Small intestine (tissue), 7 donors: ENCODE measurements at regions not wholly inside any gene's neighbourhood (a gene's known extent, or its start where the extent isn't known, plus 50 kb on each side); places are given as distances from the start of the nearest gene placed in this dataset.
"Not testable (repeated sequence)": the region's sequence is repeated elsewhere in the genome, so short reads cannot be mapped to it uniquely, and the experiment has no call there.

ENCODE experiments used
- DNase-seq, 2 donors: peaks; one replicate each; pipeline versions ENCODE4 v3.0.0 to v3.0.0-alpha.2; 2013
- FAIRE-seq: peaks from 2 replicates; lab custom pipeline; 2012; peaks lifted over from hg19 to GRCh38; lab: Jason Lieb, UNC
- H3K27ac ChIP-seq, 3 donors: one replicate each; pipeline ENCODE4 v1.5.1; 2013; ENCODE audit warnings: low read length in 2 of 3, mild to moderate bottlenecking in 2 of 3, control low read depth in 1 of 3, inconsistent platforms in 1 of 3, low read depth in 1 of 3, moderate library complexity in 1 of 3
- H3K27me3 ChIP-seq, 3 donors: one replicate each; pipeline ENCODE4 v1.6.1; 2013; ENCODE audit warnings: low read length in 3 of 3, inconsistent platforms in 1 of 3; ENCODE audit not compliant: control insufficient read depth in 3 of 3, insufficient read depth in 3 of 3
- H3K36me3 ChIP-seq, 3 donors: one replicate each; pipeline ENCODE4 v1.6.1; 2013; ENCODE audit warnings: low read length in 3 of 3, inconsistent platforms in 1 of 3, low read depth in 1 of 3, mild to moderate bottlenecking in 1 of 3, moderate library complexity in 1 of 3; ENCODE audit not compliant: control insufficient read depth in 3 of 3, insufficient read depth in 2 of 3
- H3K4me1 ChIP-seq, 3 donors: one replicate each; pipeline ENCODE4 v1.6.1; 2013; ENCODE audit warnings: low read length in 2 of 3, inconsistent platforms in 1 of 3, low read depth in 1 of 3, mild to moderate bottlenecking in 1 of 3, moderate library complexity in 1 of 3; ENCODE audit not compliant: control insufficient read depth in 3 of 3, insufficient read depth in 2 of 3
- H3K4me3 ChIP-seq, 3 donors: one replicate each; pipeline ENCODE4 v1.5.1; 2013; ENCODE audit warnings: low read length in 3 of 3, control low read depth in 1 of 3, inconsistent platforms in 1 of 3, low read depth in 1 of 3, mild to moderate bottlenecking in 1 of 3, moderate library complexity in 1 of 3
- H3K9me3 ChIP-seq, 2 donors: one replicate each; pipeline ENCODE4 v1.6.1; 2013; ENCODE audit warnings: low read depth in 1 of 2, low read length in 1 of 2; ENCODE audit not compliant: control insufficient read depth in 2 of 2, insufficient read depth in 1 of 2
- WGBS, 3 donors: extraction: QIAGEN DNeasy Blood & Tissue Kit; methylation state at CpG; one replicate each; pipeline ENCODE4 v1.1.7; 2013; 5-methylcytosine and 5-hydroxymethylcytosine counted together
- donor health status: healthy with polysubstance abuse.
- donor health status: control.
- donor health status: control.
- donor health status: Bipolar disorder and iron deficiency.
- donor health status: healthy.

DNA sequence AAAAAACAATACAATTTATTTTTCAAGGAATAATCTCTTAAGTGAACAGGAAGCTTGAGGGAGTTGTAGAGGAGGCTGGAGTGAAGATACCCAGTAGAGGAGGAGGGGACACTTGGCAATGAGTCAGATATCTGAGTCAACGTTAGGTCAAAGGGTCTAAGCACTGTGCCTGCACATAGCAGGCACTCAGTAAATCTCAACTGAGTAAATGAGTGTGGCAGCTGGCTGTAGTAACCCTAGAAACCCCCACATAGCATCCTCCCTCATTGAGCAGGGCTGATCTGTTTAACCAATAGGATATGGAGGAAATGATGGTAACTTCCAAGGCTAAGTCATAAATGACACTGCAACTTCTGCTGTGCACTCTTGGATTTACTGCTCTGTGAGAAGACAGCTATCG, 186.0 kb upstream of the FAM241A start:
- no peak overlapping the region for H3K4me3 ChIP-seq
- WGBS, 3 donors, result 56 to 70% (median 60%) methylated on average over 2 of the region's 2 CpGs
- FAIRE-seq, result no peak
- H3K27me3 ChIP-seq, result no peaks in the 10 kb centered on the region
- peaks cover 0 to 3% (median 0%) of the 10 kb centered on the region in 3 donors for H3K4me1 ChIP-seq
- peaks cover 0 to 8% of the 10 kb centered on the region in 2 donors for H3K9me3 ChIP-seq
- H3K27ac ChIP-seq, result no peak overlapping the region
- DNase-seq, result peak; percentile 21 to 22
- no peaks in the 10 kb centered on the region for H3K36me3 ChIP-seq

DNA sequence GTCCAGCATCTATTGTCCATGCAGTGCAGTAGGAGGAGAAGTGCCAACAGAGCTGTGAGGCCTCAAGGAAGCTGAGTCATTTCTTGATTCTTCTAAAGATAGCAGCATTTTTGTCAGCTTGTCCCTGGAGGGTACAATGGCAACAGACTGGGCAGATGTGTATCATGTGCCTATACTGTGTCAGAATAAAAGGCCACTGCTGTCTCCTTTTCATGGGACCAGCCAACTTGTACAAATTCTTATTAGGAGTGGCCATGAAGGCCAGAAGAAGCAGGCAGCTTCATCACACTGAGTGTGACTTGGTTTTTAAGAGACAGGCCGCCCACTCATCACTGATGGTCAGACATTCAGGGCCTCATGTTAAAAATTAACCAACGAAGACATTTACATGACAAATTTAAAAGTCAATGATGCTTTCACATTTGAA, 185.0 kb upstream of the FAM241A start:
- Histone ChIP-seq H3K27ac (no peak overlapping the region), H3K4me3 (no peak overlapping the region), H3K36me3 (no peaks in the 10 kb centered on the region), H3K4me1 (peaks cover 0 to 3% (median 0%) of the 10 kb centered on the region in 3 donors), H3K9me3 (peaks cover 0 to 8% of the 10 kb centered on the region in 2 donors), H3K27me3 (no peaks in the 10 kb centered on the region)
- DNase-seq (no peak), FAIRE-seq (no peak)
- WGBS, 3 donors, result 79 to 86% (median 80%) methylated on average over 2 of the region's 2 CpGs

DNA sequence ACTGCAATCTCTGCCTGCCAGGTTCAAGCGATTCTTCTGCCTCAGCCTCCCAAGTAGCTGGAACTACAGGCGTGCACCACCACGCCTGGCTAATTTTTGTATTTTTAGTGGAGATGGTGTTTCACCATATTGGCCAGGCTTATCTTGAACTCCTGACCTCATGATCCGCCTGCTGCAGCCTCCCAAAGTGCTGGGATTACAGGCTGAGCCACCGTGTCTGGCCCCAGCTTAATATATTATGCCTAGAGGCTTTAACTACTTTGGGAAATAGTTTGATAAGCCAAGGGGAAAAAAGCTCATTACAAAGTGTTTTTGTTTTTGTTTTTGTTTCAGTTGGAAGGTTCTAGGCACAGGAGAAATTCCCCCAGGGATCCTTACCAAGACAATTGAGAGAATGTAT, 184.2 kb upstream of the FAM241A start:
- not testable (repeated sequence) for H3K9me3 ChIP-seq, FAIRE-seq, H3K4me1 ChIP-seq, DNase-seq, H3K27ac ChIP-seq, H3K27me3 ChIP-seq, H3K4me3 ChIP-seq, H3K36me3 ChIP-seq
- WGBS, 3 donors, result 80 to 85% (median 82%) methylated on average over 5 of the region's 5 CpGs

DNA sequence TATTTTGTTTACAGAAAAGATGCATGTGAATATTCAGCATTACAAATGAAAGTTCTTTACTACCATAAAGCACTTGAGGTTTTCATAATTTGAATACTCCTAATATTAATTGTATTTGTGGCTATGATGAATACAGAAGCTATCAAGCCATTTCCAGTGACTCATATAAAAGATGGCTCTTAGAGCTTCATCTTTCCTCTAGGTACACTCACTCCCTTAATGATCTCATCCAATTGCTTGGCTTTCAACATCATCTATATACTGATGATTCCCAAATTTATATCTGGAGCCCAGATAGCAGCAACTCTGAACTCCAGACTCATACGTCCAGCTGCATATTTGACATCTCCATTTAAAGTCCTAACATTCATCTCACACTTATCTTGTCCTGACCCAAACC, 183.4 kb upstream of the FAM241A start:
- DNase-seq, result no peak
- WGBS, 3 donors, result 78 to 89% (median 79%) methylated on average over 1 of the region's 1 CpG

DNA sequence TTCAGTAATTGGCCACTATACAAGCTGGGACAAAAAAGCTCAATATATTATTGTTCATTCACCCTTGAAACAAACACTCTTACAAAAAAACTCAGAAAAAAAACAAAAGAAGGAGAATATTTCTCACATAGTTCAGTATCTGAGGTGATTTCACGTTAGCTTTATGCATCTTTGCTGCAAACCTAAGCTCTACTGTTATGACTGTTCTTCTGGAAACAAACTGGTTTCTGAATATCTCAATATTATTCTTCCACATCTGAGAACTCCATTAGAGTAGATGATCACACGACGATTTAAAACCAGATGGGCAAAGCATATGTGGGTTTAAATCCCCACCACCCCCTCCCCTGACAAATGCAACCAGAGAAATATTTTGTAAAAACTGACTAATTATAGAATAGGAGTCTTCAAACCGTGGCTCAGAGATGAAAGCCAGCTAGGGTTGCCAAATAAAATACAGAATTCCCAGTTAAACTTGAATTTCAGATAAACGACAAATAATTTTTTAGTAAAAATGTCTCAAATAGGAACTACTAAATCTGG, 182.0 kb upstream of the FAM241A start:
- no peaks in the 10 kb centered on the region for H3K27me3 ChIP-seq
- WGBS, 3 donors, result 69 to 80% (median 74%) methylated on average over 5 of the region's 5 CpGs

More for the DNA sequence above, 183.4 kb upstream of the FAM241A start:
- no peak overlapping the region for H3K27ac ChIP-seq
- peaks cover 0 to 3% of the 10 kb centered on the region in 2 donors for H3K9me3 ChIP-seq
- peaks cover 0 to 3% (median 0%) of the 10 kb centered on the region in 3 donors for H3K4me1 ChIP-seq
- H3K36me3 ChIP-seq, result no peaks in the 10 kb centered on the region
- FAIRE-seq, result no peak
- no peaks in the 10 kb centered on the region for H3K27me3 ChIP-seq
- H3K4me3 ChIP-seq, result no peak overlapping the region

DNA sequence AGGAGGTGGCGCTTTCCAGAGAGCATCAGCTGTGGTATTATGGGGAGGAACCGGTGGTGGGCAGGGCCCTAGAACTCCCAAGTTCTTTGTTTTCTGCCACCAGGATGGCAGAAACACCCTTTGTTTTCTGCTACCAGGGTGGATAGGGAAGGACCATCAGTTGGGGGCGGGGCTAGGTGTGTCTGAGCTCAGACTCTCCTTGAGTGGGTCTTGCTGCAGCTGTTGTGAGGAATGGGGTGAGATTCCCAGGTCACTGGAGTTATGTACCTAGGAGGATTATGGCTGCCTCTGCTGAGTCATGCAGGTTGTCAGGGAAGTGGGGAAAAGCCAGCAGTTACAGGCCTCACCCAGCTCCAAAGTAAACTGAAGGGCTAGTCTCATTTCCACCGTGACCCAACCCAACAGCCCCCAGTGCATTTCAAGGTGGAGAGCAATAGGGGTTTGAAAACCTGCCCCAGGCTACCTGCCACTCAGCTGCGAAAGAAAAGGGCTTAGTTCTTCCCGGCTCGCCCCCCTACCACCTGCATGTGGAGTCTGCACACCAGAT, 167.8 kb upstream of the FAM241A start:
- H3K27me3 ChIP-seq, result no peaks in the 10 kb centered on the region

More for the DNA sequence above, 182.0 kb upstream of the FAM241A start:
- Histone ChIP-seq H3K4me3 (no peak overlapping the region), H3K4me1 (peaks cover 0 to 3% (median 0%) of the 10 kb centered on the region in 3 donors), H3K9me3 (peaks cover 0 to 3% of the 10 kb centered on the region in 2 donors), H3K27ac (no peak overlapping the region), H3K36me3 (no peaks in the 10 kb centered on the region)
- no peak for FAIRE-seq
- DNase-seq, result no peak

DNA sequence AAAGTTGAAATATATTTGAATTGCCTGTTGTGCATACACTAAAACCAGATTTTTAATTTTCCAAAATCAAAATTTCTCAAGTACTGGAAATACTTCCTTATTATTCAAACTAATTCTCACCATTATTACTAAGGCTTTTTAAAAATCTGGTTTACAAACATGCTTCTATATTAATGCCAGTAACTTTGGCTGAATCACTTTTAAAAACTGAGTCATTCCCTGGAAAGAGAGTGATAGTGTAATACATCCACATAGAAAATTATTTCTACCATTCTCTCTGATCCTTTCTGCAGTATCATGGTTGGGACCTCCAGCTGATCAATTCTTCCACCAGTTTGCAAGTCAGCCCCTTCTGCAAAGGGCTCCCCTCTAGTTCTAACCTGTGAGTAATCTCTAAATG, 165.3 kb upstream of the FAM241A start:
- DNase-seq, result no peak
- no peak for FAIRE-seq
- Histone ChIP-seq H3K4me1 (peaks cover 0 to 14% (median 0%) of the 10 kb centered on the region in 3 donors), H3K27ac (no peak overlapping the region), H3K9me3 (peaks cover 0 to 4% of the 10 kb centered on the region in 2 donors), H3K36me3 (no peaks in the 10 kb centered on the region), H3K4me3 (no peak overlapping the region), H3K27me3 (no peaks in the 10 kb centered on the region)

More for the DNA sequence above, 167.8 kb upstream of the FAM241A start:
- 74 to 83% (median 82%) methylated on average over 7 of the region's 7 CpGs for WGBS, 3 donors
- Histone ChIP-seq H3K4me3 (no peak overlapping the region), H3K27ac (no peak overlapping the region), H3K4me1 (peaks cover 0 to 5% (median 0%) of the 10 kb centered on the region in 3 donors), H3K9me3 (peaks cover 0 to 4% of the 10 kb centered on the region in 2 donors), H3K36me3 (no peaks in the 10 kb centered on the region)
- DNase-seq (peak in 1 of 2 donors; percentile 31), FAIRE-seq (no peak)

DNA sequence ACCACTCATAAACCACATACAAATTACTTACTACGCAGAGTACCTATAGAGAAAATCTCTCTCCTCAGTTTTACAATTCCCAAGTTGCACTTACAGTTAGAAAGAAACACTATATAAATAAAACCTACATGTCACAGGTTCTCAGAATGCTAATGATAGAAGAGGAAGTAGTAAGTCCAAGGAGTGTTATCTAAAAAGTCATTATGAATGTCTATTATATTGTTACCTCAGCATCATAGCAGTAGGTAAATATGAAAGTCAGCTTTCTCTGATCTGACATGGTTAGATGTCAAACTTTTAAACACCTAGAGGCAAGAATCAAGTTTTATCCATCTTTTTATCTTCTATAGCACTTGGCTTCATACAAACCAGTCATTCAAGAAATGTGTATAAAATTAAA, 163.2 kb upstream of the FAM241A start:
- no peak for FAIRE-seq
- WGBS, 3 donors, result 93 to 94% (median 93%) methylated on average over 1 of the region's 1 CpG

More for the DNA sequence above, 163.2 kb upstream of the FAM241A start:
- Histone ChIP-seq H3K27me3 (no peaks in the 10 kb centered on the region), H3K4me3 (no peak overlapping the region), H3K36me3 (no peaks in the 10 kb centered on the region), H3K9me3 (no peaks in the 10 kb centered on the region), H3K4me1 (peaks cover 0 to 22% (median 2%) of the 10 kb centered on the region in 3 donors), H3K27ac (no peak overlapping the region)
- DNase-seq, result peak in 1 of 2 donors; percentile 29
